HG03342 (cell line): ENCODE measurements at regions not wholly inside any gene's neighbourhood (a gene's known extent, or its start where the extent isn't known, plus 50 kb on each side); places are given as distances from the start of the nearest gene placed in this dataset.
"Not testable (repeated sequence)": the region's sequence is repeated elsewhere in the genome, so short reads cannot be mapped to it uniquely, and the experiment has no call there.

Experiments
- ATAC-seq: cut with Tn5 transposase; IDR thresholded peaks from one replicate; pipeline ENCODE4 v1.9.1; 2021; ENCODE audit warnings: mild to moderate bottlenecking, moderate library complexity; ENCODE audit not compliant: unreplicated experiment

DNA sequence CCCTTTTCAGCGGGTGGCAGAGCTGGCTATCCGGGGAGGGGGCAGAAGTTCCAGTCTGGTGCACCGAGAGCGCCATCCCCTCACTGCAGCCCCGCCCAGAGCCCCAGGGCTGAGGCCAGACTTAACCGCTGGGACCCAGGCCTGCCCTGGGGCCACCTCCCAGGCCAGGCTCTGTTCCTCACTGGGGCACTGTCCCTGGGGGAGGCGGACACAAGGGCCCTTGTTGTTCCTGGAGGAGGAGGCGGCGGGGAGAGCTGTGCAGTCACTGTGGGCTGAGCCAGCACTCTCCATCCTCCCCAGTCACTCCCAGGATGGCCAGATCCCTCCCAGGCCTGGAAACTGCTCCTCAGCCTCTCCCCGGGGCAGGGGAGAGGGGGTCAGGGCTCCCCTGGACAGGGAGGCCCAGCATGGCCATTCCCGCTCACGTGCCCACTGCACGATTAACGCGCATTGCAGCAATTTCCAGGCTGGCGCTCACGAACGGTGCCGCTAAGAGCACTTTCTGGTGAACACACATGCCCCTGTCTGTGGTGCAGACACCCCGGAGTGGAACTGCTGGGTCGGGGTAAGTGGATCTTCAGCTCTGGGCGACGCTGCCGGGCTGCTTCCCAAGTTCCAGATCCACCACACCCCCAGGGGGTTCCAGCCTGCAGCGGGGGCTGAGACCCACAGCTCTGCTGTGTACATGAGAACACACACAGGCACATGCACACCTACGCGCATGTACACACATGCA is 89.8 kb upstream of the SFSWAP start:
- ATAC-seq, result no peak

DNA sequence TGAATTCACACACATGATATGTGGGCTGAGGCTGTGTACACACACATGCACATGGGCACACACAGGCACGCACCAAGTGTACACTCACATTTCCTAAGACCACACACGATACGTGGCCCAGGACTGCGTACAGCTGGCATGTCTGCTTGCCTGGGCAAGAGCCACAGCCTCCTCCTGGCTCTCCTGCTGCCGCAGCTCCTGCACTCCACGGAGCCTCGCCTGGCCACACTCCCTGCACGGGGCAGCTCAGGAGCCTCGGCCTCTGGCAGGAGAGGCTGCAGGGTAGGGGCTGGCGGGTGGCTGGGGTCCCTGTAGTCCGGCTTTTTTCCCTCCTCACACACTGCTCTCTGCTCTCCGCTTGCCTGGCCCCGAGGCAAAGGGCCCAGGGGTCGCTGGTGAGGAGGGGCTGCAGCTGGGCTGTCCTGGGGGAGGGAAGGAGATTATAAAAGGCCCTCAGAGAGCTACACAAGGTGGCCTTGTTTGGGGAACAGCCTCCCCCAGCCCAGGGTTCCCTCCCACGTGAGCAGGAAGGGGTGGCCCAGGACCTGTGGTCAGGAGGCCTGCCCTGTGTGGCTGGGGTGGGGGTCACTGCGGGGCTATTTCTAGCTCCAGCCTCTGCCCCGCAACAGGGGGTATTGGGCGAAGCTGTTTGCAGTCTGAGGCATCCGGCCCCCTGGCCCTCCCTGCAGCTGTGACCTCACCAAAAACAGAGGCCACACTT is 89.0 kb upstream of the SFSWAP start:
- ATAC-seq, result no peak

DNA sequence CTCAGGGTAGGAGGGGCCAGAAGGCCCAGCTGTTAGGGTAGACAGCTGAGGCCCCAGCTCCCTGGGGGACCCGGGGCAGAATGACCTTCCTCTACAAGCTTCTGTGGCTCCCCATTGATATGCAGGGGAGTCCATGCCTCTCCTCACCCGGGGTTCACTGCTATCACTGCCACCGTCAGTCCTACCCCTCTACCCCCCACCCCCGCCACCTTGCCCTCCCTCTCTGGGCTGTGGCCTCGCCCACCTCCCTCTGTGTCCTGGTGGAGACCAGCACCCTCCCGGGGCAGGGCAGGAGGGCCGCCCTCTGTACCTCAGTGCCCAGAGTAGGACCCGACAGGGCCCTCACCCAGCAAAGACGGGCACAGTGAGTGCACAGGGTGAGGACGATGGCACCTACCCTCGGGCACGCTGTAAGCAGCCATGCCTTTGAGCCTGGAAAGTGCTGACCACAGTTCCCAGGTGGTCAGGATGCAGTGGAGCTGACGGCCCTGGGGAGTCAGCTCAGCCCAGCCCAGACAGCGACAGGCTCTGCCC is 88.4 kb upstream of the SFSWAP start:
- no peak for ATAC-seq

DNA sequence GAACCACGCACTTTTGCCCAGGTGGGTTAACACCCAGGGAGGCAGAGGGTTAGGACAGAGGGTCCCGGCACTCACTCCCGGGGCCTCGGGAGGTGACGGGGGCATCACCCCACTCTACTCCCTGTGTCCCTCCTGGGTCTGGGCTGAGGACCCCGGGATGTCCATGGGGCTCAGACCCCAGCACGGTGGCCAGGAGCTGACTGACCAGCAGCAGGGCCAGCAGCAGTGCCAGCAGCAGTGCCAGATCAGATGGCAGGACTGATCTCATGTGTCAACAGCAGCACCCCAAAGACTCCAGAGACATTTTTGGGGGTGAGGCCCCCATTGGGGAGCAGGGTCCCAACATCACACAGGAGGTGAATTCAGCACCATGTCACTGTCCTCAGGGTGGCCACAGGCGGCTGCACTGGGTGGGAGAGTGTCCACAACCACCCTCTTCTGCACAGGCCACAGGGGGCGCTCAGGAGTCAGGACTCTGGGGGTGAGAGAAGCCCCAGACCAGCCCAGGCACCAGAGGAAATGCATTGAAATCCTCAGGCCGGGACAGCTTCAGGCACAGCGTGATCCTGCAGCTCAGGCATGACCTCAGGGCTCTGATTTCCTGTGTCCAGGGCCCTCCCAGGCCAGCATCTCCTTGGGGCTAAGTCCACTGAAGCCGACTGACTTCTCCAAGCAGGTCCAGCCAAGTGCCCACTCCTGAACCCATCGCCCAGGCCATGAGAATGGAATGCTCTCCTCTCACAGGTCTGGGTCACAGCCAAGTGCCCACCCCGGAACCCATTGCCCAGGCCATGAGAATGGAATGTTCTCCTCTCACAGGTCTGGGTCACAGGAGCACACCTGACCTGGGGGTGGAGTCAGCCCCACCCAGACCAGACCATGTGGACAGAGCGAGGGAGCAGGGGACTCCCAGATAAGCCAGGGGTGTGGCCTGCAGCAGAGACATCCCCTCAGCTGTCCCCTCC is 87.2 kb upstream of the SFSWAP start:
- not testable (repeated sequence) for ATAC-seq

DNA sequence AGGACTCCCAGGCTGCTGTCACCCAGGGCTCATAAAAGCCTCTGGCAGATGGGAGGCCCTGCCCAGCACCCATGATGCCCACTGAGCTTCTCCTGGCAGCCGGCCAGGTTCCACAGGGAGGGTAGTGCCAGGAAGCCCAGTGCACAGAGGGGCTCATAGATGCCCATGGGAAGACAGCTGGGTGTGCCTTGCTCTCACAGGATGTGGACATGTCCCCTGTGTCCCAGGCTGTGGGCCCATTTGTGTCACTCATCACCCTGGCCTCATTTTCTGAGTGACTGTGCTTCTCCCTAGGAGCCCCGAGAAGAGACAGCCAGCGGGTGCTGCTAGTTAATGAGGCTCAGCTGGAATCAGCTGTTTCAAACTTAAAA is 86.5 kb upstream of the SFSWAP start:
- not testable (repeated sequence) for ATAC-seq

DNA sequence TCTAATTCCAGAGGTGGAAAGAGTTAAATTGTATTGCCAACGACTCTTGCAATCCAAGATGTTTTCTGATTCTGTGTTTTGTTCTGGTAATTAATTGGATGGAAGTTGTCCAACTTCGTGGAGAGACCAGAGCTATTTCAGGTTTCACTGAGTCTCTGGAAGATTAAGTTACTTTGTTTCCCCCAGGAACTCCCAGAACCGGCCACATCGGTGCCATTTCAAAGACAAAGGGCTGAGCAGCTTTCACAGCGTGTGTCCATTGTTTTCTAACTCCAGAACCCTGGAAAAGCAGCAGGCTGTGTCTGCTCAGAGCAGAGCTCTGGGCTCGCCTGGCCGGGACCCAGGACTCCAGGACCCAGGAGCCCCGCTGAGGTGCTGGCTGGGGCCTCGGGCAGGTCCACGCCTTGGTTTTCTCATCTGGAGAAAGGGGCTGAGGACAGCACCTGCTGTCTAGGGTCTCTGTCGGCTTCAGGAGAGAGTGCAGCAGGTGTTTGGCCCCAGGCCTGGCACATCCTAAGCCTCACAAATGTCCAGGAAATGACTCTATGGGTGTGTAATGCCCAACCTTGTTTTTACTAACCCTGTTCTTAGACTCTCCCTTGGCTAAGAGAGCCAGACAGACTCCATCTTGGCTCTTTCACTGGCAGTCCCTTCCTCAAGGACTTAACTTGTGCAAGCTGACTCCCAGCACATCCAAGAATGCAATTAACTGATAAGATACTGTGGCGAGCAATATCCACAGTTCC is 86.0 kb upstream of the SFSWAP start:
- not testable (repeated sequence) for ATAC-seq

DNA sequence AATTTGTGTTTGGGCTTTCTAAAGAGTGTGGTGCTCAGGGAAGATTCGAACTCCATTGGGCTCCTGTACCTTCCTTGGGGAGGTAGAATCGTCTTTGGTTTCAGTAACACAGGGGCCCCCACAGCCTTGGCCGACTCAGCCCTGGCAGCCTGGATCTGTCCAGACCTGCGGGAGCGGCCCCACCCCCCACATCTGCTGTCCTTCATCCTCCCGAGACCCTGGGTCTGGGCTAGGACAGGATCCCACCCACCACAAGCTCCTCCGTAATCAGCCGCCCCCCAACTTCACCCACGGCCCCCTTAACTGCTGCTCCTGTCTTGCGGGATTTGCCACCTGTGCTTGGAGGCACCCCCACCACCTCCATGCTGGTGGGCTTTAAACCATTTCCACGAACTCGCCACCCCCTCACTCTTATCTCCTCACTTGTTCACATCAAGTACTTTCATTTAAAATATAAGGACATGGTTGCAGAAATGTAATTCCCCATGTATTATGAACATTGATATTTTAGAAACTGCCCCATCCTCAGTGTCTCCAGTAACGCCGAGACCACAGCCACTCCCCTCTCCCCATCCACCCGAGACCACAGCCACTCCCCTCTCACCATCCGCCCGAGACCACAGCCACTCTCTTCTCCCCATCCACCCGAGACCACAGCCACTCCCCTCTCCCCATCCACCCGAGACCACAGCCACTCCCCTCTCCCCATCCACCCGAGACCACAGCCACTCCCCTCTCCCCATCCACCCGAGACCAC is 84.7 kb upstream of the SFSWAP start:
- not testable (repeated sequence) for ATAC-seq

DNA sequence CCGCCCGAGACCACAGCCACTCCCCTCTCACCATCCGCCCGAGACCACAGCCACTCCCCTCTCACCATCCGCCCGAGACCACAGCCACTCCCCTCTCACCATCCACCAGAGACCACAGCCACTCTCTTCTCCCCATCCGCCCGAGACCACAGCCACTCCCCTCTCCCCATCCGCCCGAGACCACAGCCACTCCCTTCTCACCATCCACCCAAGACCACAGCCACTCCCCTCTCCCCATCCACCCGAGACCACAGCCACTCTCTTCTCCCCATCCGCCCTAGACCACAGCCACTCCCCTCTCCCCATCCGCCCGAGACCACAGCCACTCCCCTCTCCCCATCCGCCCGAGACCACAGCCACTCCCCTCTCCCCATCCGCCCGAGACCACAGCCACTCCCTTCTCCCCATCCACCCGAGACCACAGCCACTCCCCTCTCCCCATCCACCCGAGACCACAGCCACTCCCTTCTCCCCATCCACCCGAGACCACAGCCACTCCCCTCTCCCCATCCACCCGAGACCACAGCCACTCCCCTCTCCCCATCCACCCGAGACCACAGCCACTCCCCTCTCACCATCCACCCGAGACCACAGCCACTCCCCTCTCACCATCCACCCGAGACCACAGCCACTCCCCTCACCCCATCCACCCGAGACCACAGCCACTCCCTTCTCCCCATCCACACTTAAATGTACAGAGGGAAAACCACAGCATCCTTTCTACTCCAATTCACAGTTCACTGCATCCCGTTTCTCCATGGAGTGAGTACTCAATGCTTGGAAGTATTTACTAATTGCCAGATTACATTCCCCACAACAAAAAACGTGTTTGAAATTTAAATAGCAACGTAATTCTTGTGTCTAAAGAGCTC is 83.5 kb upstream of the SFSWAP start:
- ATAC-seq, result not testable (repeated sequence)

DNA sequence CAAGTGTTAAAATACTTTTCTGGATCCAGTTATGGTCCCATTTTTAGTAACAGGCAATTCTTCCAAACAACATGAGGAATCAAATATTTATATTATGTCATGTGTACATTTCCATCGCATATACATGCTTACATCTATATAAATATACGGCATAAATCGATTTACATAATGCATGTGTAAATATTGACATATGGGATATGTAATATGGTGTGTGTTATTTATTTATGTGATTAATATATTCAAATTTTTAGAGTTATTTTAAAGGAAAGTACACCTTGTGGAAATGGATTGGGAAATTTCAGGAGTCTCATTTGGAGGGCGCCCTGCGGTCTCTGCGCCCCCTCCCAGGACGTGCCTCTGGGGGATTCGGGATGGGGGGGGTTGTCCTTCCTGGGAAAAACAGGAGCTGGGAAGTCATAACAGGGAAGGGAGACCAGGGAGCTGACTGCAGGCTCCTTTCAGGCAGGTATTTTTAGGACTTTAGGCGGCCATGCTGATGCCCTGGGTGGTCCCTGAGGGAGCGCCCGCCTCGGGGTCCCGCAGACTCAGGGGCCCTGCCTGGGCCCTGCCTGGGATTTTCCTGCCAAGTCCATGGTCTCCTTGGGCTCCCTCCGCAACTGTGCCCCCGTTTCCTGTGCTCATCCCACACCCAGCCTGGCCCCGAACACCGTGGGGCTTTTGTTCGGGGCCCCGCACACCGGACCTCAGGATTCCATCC is 82.7 kb upstream of the SFSWAP start:
- ATAC-seq, result no peak

DNA sequence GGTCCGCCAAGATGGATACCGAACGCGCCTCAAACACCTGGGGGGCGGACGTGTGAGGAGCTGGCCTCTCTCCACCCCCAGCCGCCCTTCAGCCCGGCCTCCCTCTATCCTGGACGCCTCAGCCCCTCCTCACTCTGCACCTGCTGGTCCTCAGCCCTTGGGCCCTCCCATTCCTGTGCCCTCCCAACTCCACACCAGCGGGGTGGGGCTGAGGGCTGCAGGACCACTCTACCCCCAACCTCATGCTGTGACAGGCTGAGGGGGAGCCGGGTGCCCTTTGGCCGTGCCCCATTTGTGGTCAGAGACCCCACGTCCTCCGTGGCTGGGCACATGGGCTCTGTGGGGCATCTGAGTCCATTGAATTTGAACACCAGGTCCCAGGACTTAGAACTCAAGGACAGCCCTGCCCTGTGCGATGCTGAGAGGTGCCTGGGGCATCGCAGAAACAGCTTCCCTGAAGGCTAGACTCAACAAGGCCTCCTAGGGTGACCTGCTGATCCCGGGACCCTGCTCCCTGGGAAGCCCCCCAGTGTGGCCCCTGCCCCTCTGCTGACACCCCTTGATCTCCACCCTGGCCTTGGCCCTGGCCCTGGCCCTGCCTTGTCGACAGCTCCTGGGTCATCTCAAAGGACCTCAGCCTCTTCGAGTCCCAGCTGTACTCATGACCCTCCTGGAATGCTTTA is 82.0 kb upstream of the SFSWAP start:
- no peak for ATAC-seq

DNA sequence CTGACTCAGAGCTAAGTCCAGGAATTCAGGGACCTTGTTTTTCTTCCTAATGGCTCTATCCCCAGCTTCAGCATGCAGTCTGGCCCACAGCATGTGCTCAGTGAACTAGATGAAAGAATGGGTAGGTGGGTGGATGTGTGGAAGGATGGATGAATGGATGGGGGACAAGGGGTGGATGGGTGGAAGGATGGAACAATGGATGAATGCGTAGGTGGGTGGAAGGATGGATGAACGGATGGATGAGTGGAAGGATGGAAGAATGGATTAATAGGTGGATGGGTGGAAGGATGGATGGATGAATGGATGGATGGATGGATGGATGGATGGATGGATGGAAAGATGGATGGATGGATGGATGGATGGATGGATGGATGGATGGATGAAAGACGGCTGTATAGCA is 79.7 kb upstream of the SFSWAP start:
- no peak for ATAC-seq

DNA sequence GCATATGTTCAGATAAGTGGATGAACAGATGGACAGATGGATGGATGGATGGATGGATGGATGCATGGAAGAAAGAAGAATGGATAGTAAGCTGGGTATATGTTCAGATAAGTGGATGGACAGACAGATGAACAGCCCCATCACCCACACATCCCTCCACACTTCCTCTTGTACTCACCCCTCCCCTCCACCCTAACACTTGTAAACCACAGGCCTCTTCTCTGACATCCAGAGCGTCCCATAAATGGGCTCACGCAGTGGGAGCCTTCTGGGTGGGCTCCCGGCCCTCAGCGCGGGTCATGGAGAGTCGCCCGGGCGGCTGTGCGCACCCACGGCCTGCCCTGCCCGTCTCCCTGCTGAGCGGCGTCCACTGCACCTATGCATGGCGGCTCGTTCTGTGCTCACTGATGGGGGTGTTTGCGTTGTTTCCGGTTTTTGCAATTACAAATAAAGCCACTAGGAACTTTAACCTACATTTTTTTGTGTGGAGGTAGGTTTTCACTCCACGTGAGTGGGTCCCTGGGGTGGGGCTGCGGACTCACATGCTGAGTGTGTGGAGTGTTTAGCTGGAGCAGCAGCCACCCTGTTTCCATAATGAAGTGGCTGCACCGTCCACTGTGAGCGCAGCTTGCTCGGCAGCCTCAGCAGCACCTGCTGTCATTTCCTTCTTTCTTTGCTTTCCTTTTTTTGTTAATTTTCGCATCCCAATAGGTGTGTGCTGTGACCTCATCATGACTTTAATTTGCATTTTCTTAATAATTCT is 78.8 kb upstream of the SFSWAP start:
- ATAC-seq, result not testable (repeated sequence)

DNA sequence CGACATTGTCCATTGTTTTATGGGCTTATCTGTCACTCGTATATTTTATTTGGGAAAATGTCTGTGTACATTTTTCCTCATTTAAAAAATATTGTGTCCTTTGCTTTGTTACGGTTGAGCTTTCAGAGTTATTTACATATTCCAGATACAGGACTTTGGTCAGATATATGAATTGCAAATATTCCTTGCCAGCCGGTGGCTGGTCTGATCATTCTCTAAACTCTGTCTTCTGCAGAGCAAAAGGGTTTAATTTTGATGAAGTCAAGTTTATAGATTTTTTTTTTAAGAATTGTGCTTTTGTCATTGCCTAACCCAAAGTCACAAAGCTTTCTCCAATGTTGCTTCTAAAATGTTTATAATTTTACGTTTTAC is 78.3 kb upstream of the SFSWAP start:
- ATAC-seq, result not testable (repeated sequence)

DNA sequence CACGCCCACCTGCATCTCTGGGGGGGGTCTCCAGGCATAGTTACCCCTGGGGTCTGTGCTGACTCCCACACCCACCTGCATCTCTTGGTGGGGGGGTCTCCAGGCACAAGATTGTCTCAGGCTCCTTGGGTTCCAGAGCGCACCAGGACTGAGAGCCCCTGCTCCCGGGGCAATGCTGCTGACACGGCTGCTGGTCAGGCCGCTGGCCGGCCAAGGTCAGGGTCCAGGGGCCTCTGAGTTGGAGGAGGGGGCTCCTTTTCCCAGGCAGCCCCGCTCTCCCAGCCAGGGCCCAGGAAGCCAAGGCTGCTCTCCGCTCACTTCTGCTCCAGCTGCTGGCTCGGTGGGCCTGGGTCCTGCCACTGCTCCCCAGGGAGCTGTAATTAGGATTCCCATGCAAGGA is 77.3 kb upstream of the SFSWAP start:
- not testable (repeated sequence) for ATAC-seq

DNA sequence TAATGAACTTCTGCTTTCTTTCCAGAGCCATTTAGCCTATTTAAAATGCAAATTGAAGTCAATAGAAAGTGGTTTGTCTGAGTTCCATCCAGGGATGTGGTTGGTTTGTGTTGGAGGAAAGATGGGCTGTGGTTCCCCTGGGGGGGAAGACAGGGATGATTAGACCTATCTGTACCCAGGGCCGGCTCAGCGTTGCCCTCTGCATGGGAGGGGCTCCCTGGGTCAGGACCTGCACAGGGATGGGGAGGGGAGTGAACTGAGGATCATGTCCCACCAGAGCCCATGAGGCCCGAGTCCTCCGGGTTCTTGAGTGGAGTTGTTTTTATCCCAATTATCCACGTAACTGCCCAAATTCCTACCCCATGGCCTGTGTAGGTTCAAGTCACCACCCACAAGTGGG is 76.9 kb upstream of the SFSWAP start:
- ATAC-seq, result no peak

DNA sequence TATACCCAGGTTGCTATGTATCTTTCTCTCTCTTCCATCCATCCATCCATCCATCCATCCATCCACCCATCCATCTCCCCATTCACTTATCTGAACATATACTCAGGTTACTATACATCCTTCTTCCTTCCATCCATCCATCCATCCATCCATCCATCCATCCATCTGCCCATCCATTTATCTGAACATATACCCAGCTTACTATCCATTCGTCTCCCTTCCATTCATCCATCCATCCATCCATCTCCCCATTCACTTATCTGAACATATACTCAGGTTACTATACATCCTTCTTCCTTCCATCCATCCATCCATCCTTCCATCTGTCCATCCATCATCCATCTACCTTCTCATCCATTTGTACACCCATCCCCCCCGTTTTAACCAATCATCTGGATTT is 75.9 kb upstream of the SFSWAP start:
- ATAC-seq, result not testable (repeated sequence)
